Natural killer cell treated with Interleukin-12 subunit alpha and Interleukin-12 subunit beta and Interleukin-15 and Interleukin-18, amount 100 ng/mL, for 72 hours (primary cell): ENCODE measurements at regions not wholly inside any gene's neighbourhood (a gene's known extent, or its start where the extent isn't known, plus 50 kb on each side); places are given as distances from the start of the nearest gene placed in this dataset.
A peak's percentile ranks its signal among the peaks of the same experiment; 100 is the strongest.
"Not testable (repeated sequence)": the region's sequence is repeated elsewhere in the genome, so short reads cannot be mapped to it uniquely, and the experiment has no call there.

Source experiments
- ATAC-seq, 2 donors: fragments of 150-1000 bp; cut with Tn5 transposase in 1 of 2; sonication (Bioruptor Pico), chemical (Tn5 transposase) in 1 of 2; 2 replicates each; pipeline ENCODE4 v1.10.0; 2021
- DNase-seq: peaks from one replicate; pipeline ENCODE4 v3.0.0; 2022; ENCODE audit warnings: low spot score
- H3K27ac Mint-ChIP-seq, 2 donors: 1 replicate in 1 of 2; 2 replicates in 1 of 2; pipeline ENCODE4 v1.8.0; 2022; ENCODE audit warnings: mixed read lengths in 2 of 2, mild to moderate bottlenecking in 1 of 2, moderate library complexity in 1 of 2
- H3K27me3 Mint-ChIP-seq, 2 donors: 1 replicate in 1 of 2; 2 replicates in 1 of 2; pipeline ENCODE4 v1.8.0; 2022; ENCODE audit warnings: mixed read lengths in 2 of 2
- H3K36me3 Mint-ChIP-seq: one replicate; pipeline ENCODE4 v1.8.0; 2022; ENCODE audit warnings: mixed read lengths
- H3K4me1 Mint-ChIP-seq, 2 donors: 1 replicate in 1 of 2; 2 replicates in 1 of 2; pipeline ENCODE4 v1.8.0; 2022; ENCODE audit warnings: low read depth in 2 of 2, mixed read lengths in 2 of 2, mild to moderate bottlenecking in 1 of 2
- H3K4me3 Mint-ChIP-seq: one replicate; pipeline ENCODE4 v1.8.0; 2022; ENCODE audit warnings: mixed read lengths
- H3K9me3 Mint-ChIP-seq: 2 replicates; pipeline ENCODE4 v1.8.0; 2022; ENCODE audit warnings: mixed read lengths

GRCh38 chr5:96547486-96547885, 114.4 kb upstream of the PCSK1 start:
- H3K27ac Mint-ChIP-seq = no peak overlapping the region
- H3K4me1 Mint-ChIP-seq = no peaks in the 10 kb centered on the region
- DNase-seq (no peak), ATAC-seq (no peak)
- H3K27me3 Mint-ChIP-seq = peaks cover 15 to 28% of the 10 kb centered on the region in 2 donors
- peaks cover 3% of the 10 kb centered on the region for H3K9me3 Mint-ChIP-seq
- H3K36me3 Mint-ChIP-seq = peaks cover 11% of the 10 kb centered on the region
- H3K4me3 Mint-ChIP-seq = no peak overlapping the region

- Mint-ChIP-seq H3K27ac (no peak overlapping the region), H3K9me3 (peaks cover 3% of the 10 kb centered on the region), H3K4me1 (no peaks in the 10 kb centered on the region), H3K27me3 (peaks cover 23% of the 10 kb centered on the region in 2 donors), H3K4me3 (no peak overlapping the region), H3K36me3 (peaks cover 12% of the 10 kb centered on the region)
- DNase-seq (no peak), ATAC-seq (no peak)
These were observed 113.3 kb upstream of the CAST start for GRCh38 chr5:96548905-96549304.

- DNase-seq, H3K4me1 Mint-ChIP-seq, H3K27ac Mint-ChIP-seq, H3K9me3 Mint-ChIP-seq, H3K27me3 Mint-ChIP-seq, H3K4me3 Mint-ChIP-seq, ATAC-seq, H3K36me3 Mint-ChIP-seq: not testable (repeated sequence)
These were observed 101.3 kb upstream of the CAST start for GRCh38 chr5:96560857-96561256.

- H3K36me3 Mint-ChIP-seq = no peaks in the 10 kb centered on the region
- peaks cover 6 to 8% of the 10 kb centered on the region in 2 donors for H3K27me3 Mint-ChIP-seq
- no peak for DNase-seq
- H3K4me3 Mint-ChIP-seq = no peak overlapping the region
- ATAC-seq = no peak
- H3K27ac Mint-ChIP-seq = no peak overlapping the region
- no peaks in the 10 kb centered on the region for H3K9me3 Mint-ChIP-seq
- H3K4me1 Mint-ChIP-seq = peaks cover 9 to 15% of the 10 kb centered on the region in 2 donors
These were observed 99.6 kb upstream of the CAST start for GRCh38 chr5:96562614-96563013.

GRCh38 chr5:96563816-96564215, 98.4 kb upstream of the CAST start:
- DNase-seq (no peak), ATAC-seq (no peak)
- Mint-ChIP-seq H3K4me3 (no peak overlapping the region), H3K27me3 (peaks cover 0 to 6% of the 10 kb centered on the region in 2 donors), H3K4me1 (peaks cover 9 to 17% of the 10 kb centered on the region in 2 donors), H3K27ac (no peak overlapping the region), H3K36me3 (no peaks in the 10 kb centered on the region), H3K9me3 (no peaks in the 10 kb centered on the region)

GRCh38 chr5:96565582-96566265, 96.5 kb upstream of the CAST start:
- H3K27ac Mint-ChIP-seq = no peak overlapping the region
- no peak overlapping the region for H3K4me3 Mint-ChIP-seq
- no peaks in the 10 kb centered on the region for H3K9me3 Mint-ChIP-seq
- peaks cover 9 to 17% of the 10 kb centered on the region in 2 donors for H3K4me1 Mint-ChIP-seq
- ATAC-seq (no peak), DNase-seq (no peak)
- peaks cover 9 to 12% of the 10 kb centered on the region in 2 donors for H3K27me3 Mint-ChIP-seq
- H3K36me3 Mint-ChIP-seq = no peaks in the 10 kb centered on the region

GRCh38 chr5:96566833-96567587, 95.2 kb upstream of the CAST start:
- Mint-ChIP-seq H3K4me1 (peaks cover 9 to 17% of the 10 kb centered on the region in 2 donors), H3K4me3 (peak overlapping the region; percentile 0), H3K36me3 (no peaks in the 10 kb centered on the region), H3K27ac (no peak overlapping the region), H3K9me3 (no peaks in the 10 kb centered on the region), H3K27me3 (peaks cover 9 to 15% of the 10 kb centered on the region in 2 donors)
- ATAC-seq = no peak
- no peak for DNase-seq

- no peak for DNase-seq
- Mint-ChIP-seq H3K27ac (no peak overlapping the region), H3K4me1 (peaks cover 14 to 17% of the 10 kb centered on the region in 2 donors), H3K4me3 (no peak overlapping the region), H3K27me3 (peaks cover 16 to 24% of the 10 kb centered on the region in 2 donors), H3K9me3 (no peaks in the 10 kb centered on the region), H3K36me3 (no peaks in the 10 kb centered on the region)
- no peak for ATAC-seq
These were observed 92.8 kb upstream of the CAST start for GRCh38 chr5:96569332-96569731.

- H3K4me1 Mint-ChIP-seq = peaks cover 14 to 17% of the 10 kb centered on the region in 2 donors
- DNase-seq = no peak
- H3K9me3 Mint-ChIP-seq = no peaks in the 10 kb centered on the region
- no peak overlapping the region for H3K27ac Mint-ChIP-seq
- no peaks in the 10 kb centered on the region for H3K36me3 Mint-ChIP-seq
- no peak for ATAC-seq
- peaks cover 16 to 24% of the 10 kb centered on the region in 2 donors for H3K27me3 Mint-ChIP-seq
- H3K4me3 Mint-ChIP-seq = no peak overlapping the region
These were observed 92.4 kb upstream of the CAST start for GRCh38 chr5:96569770-96570169.

- Mint-ChIP-seq H3K27ac (no peak overlapping the region), H3K4me1 (peaks cover 0 to 5% of the 10 kb centered on the region in 2 donors), H3K36me3 (no peaks in the 10 kb centered on the region), H3K4me3 (no peak overlapping the region), H3K27me3 (peaks cover 28 to 37% of the 10 kb centered on the region in 2 donors), H3K9me3 (no peaks in the 10 kb centered on the region)
- ATAC-seq (no peak), DNase-seq (no peak)
These were observed 89.2 kb upstream of the CAST start for GRCh38 chr5:96572864-96573512.

- Mint-ChIP-seq H3K27me3 (peaks cover 29 to 39% of the 10 kb centered on the region in 2 donors), H3K4me3 (no peak overlapping the region), H3K9me3 (no peaks in the 10 kb centered on the region), H3K36me3 (no peaks in the 10 kb centered on the region), H3K27ac (no peak overlapping the region), H3K4me1 (peaks cover 0 to 5% of the 10 kb centered on the region in 2 donors)
- no peak for DNase-seq
- no peak for ATAC-seq
These were observed 88.7 kb upstream of the CAST start for GRCh38 chr5:96573513-96573894.

GRCh38 chr5:96576876-96577275, 85.3 kb upstream of the CAST start:
- ATAC-seq (no peak), DNase-seq (no peak)
- Mint-ChIP-seq H3K4me3 (no peak overlapping the region), H3K27ac (no peak overlapping the region), H3K27me3 (peaks cover 25 to 29% of the 10 kb centered on the region in 2 donors), H3K9me3 (no peaks in the 10 kb centered on the region), H3K36me3 (no peaks in the 10 kb centered on the region), H3K4me1 (peaks cover 0 to 5% of the 10 kb centered on the region in 2 donors)

GRCh38 chr5:96577909-96578308, 84.3 kb upstream of the CAST start:
- H3K4me1 Mint-ChIP-seq = peaks cover 0 to under 1% of the 10 kb centered on the region in 2 donors
- H3K36me3 Mint-ChIP-seq = no peaks in the 10 kb centered on the region
- no peak overlapping the region for H3K4me3 Mint-ChIP-seq
- no peaks in the 10 kb centered on the region for H3K9me3 Mint-ChIP-seq
- ATAC-seq = no peak
- no peak overlapping the region for H3K27ac Mint-ChIP-seq
- H3K27me3 Mint-ChIP-seq = peaks cover 22 to 24% of the 10 kb centered on the region in 2 donors
- no peak for DNase-seq

GRCh38 chr5:96579711-96580110, 82.5 kb upstream of the CAST start:
- H3K27me3 Mint-ChIP-seq = peaks cover 25 to 40% of the 10 kb centered on the region in 2 donors

More at GRCh38 chr5:96579711-96580110, 82.5 kb upstream of the CAST start:
- Mint-ChIP-seq H3K4me3 (no peak overlapping the region), H3K36me3 (no peaks in the 10 kb centered on the region), H3K9me3 (no peaks in the 10 kb centered on the region), H3K4me1 (peaks cover 5% of the 10 kb centered on the region in 2 donors), H3K27ac (no peak overlapping the region)
- DNase-seq = no peak
- no peak for ATAC-seq
